ENCODE measurements at regions not wholly inside any gene's neighbourhood (a gene's known extent, or its start where the extent isn't known, plus 50 kb on each side); places are given as distances from the start of the nearest gene placed in this dataset.
"Not testable (repeated sequence)": the region's sequence is repeated elsewhere in the genome, so short reads cannot be mapped to it uniquely, and the experiment has no call there.

GRCh38 chr1:199087144-199087543, 448.3 kb downstream of the PTPRC start:
- no peaks in the 10 kb centered on the region; the same call in 1 of the 2 replicates for H3K27me3 ChIP-seq (replicated peaks; ENCODE audit: control insufficient read depth, insufficient read depth, low read length)
- peaks cover 3% of the 10 kb centered on the region for H3K27me3 Mint-ChIP-seq (ENCODE audit: insufficient read depth, unreplicated experiment)
- POLR2A ChIA-PET = no interaction called here
- H3K9me3 ChIP-seq = no peaks in the 10 kb centered on the region
- no TSS peak for BruUV-seq (replicated peaks)
- DNase-seq = no peak
- intact Hi-C loops (cut with micrococcal nuclease; ENCODE audit: unreplicated experiment) = no loop called here
- no peak overlapping the region for H3K4me3 Mint-ChIP-seq (ENCODE audit: unreplicated experiment)
- no peaks in the 10 kb centered on the region for H3K4me1 Mint-ChIP-seq (ENCODE audit: low read depth, unreplicated experiment)
- no peak overlapping the region for H3K4me3 ChIP-seq (ENCODE audit: low read depth, low read length)
- H3K36me3 Mint-ChIP-seq (ENCODE audit: insufficient read depth, unreplicated experiment) = no peaks in the 10 kb centered on the region
- H3K9me3 Mint-ChIP-seq (ENCODE audit: unreplicated experiment) = no peaks in the 10 kb centered on the region
- H3K4me1 ChIP-seq = no peaks in the 10 kb centered on the region
- H3K36me3 ChIP-seq (ENCODE audit: control insufficient read depth, insufficient read depth, low read length) = no peaks in the 10 kb centered on the region; the same call in 1 of the 2 replicates
- TF ChIP-seq CTCF (IDR thresholded peaks at IDR 0.05; ENCODE audit: insufficient read depth in 1 of 2, low read depth in 1 of 2, low read length in 1 of 2, severe bottlenecking in 1 of 2, unreplicated experiment in 1 of 2) = no peak
- CTCF ChIA-PET = no interaction called here
- no peak overlapping the region for H3K27ac Mint-ChIP-seq (ENCODE audit: unreplicated experiment)

DNA sequence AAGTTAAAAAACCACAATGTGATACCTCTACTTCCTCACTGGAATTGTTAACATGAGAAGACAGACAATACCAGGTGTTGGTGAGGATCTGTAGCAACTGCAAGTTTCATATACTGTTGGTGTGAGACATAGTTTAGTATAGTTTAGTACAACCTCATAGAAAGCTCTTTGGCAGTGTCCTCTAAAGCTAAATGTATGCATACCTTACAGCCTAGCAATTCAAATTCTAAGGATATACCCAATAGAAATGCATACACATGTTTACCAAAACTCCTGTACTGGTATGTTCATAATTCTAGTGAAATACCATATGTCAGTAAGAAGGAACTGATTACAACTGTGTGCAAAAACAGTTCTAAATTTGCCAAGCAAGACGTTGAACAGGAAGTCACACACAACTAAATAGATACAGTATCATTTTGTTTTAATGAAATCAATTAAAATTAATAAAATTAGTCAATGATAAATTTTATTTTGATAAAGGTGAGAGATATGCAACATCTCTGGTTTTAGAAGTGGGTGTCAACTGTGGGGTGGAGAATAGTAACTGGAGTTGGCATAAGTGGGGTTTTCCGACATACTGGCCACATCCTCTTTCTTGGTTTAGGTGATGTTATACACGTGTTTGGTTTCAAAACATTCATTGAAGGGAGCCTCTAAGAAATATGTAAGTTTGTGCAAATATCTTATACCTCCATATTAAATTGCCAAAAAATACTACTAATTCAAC, 450.7 kb downstream of the PTPRC start:
- intact Hi-C loops (cut with micrococcal nuclease; ENCODE audit: unreplicated experiment) = no loop called here
- Histone ChIP-seq H3K4me1 (no peaks in the 10 kb centered on the region), H3K9me3 (no peaks in the 10 kb centered on the region), H3K36me3 (ENCODE audit: control insufficient read depth, insufficient read depth, low read length) (no peaks in the 10 kb centered on the region), H3K27me3 (replicated peaks; ENCODE audit: control insufficient read depth, insufficient read depth, low read length) (no peaks in the 10 kb centered on the region), H3K4me3 (ENCODE audit: low read depth, low read length) (no peak overlapping the region)
- no peak for TF ChIP-seq CTCF (IDR thresholded peaks at IDR 0.05; ENCODE audit: insufficient read depth in 1 of 2, low read depth in 1 of 2, low read length in 1 of 2, severe bottlenecking in 1 of 2, unreplicated experiment in 1 of 2)
- peaks cover 3% of the 10 kb centered on the region for H3K27me3 Mint-ChIP-seq (ENCODE audit: insufficient read depth, unreplicated experiment)
- no peaks in the 10 kb centered on the region for H3K9me3 Mint-ChIP-seq (ENCODE audit: unreplicated experiment)
- no peak overlapping the region for H3K27ac Mint-ChIP-seq (ENCODE audit: unreplicated experiment)
- CTCF ChIA-PET = interaction anchor here (0.6 kb wide), 1 partner anchor 332 kb away, joined by 3 read pairs; no protein-coding TSS in a partner anchor
- BruUV-seq (replicated peaks) = no TSS peak
- no peak for DNase-seq
- no peak overlapping the region for H3K4me3 Mint-ChIP-seq (ENCODE audit: unreplicated experiment)
- POLR2A ChIA-PET = no interaction called here
- no peaks in the 10 kb centered on the region for H3K36me3 Mint-ChIP-seq (ENCODE audit: insufficient read depth, unreplicated experiment)
- H3K4me1 Mint-ChIP-seq (ENCODE audit: low read depth, unreplicated experiment) = no peaks in the 10 kb centered on the region

DNA sequence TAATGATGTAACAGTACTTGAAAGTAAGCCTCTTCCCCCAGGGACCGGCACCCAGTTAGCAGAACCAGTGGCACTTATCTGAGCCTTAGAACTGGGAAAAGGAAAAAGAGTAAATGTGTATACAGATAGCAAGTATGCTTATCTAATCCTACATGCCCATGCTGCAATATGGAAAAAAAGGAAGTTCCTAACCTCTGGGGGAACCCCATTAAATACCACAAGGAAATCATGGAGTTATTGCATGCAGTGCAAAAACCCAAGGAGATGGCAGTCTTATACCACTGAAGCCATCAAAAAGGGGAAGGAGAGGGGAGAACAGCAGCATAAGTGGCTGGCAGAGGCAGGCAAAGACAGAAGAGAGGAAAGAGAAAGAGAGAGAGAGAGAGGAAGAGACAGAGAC, 456.8 kb downstream of the PTPRC start:
- H3K9me3 Mint-ChIP-seq (ENCODE audit: unreplicated experiment); POLR2A ChIA-PET; H3K27ac Mint-ChIP-seq (ENCODE audit: unreplicated experiment); H3K27me3 Mint-ChIP-seq (ENCODE audit: insufficient read depth, unreplicated experiment); H3K4me1 ChIP-seq; DNase-seq; H3K4me3 ChIP-seq (ENCODE audit: low read depth, low read length); H3K36me3 Mint-ChIP-seq (ENCODE audit: insufficient read depth, unreplicated experiment); BruUV-seq (replicated peaks); H3K4me3 Mint-ChIP-seq (ENCODE audit: unreplicated experiment); intact Hi-C loops (cut with micrococcal nuclease; ENCODE audit: unreplicated experiment); H3K36me3 ChIP-seq (ENCODE audit: control insufficient read depth, insufficient read depth, low read length); H3K9me3 ChIP-seq; CTCF ChIA-PET; H3K4me1 Mint-ChIP-seq (ENCODE audit: low read depth, unreplicated experiment); H3K27me3 ChIP-seq (replicated peaks; ENCODE audit: control insufficient read depth, insufficient read depth, low read length): not testable (repeated sequence)

Data from Caco-2 (cell line).